T1000 (cell line): ENCODE measurements at regions not wholly inside any gene's neighbourhood (a gene's known extent, or its start where the extent isn't known, plus 50 kb on each side); places are given as distances from the start of the nearest gene placed in this dataset.
"Not testable (repeated sequence)": the region's sequence is repeated elsewhere in the genome, so short reads cannot be mapped to it uniquely, and the experiment has no call there.

Experiments
- DNase-seq: peaks from one replicate; lab custom pipeline; 2025; ENCODE audit warnings: mixed read lengths; lab: John Stamatoyannopoulos, UW

DNA sequence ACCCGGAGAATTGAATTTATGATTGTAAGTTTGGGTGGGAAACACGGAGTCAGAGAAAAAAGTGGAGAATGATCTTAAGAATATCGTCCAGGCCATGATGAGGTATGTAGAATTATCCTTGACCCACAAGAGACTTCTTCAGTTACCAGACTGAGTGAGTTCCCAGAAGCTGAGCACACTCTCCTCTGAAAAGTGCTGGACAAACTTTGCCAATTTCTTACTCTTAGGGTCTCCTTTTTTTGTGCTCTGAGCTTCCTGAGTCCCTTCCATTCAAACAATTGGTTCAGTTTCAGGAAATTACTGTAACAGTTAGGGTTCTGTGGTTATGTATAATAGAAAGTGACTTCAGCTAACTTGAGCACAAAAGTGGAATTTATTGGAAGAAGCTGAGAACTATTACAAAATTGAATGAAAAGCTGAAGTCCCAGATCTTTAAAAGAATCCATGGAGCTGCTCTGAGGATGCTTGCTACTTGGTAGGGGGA is 50.6 kb upstream of the EHBP1 start:
- DNase-seq = no peak

DNA sequence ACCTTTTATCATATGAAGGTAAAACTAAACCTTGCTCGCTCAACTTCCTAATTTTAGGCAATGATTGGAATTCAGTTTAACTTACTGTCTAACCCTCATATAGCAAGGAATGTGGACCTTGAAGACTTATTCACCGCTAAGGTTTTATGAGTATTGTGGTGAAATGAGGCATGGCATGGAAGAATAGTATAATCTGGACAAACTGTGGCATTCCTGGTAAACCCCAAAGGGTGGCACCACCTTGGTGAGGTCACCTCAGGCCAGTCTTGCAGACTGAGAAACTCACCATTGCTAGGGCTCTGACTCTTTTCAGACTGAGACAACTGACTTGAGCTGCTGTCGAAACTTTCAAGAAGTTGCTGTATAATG is 51.1 kb upstream of the EHBP1 start:
- DNase-seq = peak; percentile 27

DNA sequence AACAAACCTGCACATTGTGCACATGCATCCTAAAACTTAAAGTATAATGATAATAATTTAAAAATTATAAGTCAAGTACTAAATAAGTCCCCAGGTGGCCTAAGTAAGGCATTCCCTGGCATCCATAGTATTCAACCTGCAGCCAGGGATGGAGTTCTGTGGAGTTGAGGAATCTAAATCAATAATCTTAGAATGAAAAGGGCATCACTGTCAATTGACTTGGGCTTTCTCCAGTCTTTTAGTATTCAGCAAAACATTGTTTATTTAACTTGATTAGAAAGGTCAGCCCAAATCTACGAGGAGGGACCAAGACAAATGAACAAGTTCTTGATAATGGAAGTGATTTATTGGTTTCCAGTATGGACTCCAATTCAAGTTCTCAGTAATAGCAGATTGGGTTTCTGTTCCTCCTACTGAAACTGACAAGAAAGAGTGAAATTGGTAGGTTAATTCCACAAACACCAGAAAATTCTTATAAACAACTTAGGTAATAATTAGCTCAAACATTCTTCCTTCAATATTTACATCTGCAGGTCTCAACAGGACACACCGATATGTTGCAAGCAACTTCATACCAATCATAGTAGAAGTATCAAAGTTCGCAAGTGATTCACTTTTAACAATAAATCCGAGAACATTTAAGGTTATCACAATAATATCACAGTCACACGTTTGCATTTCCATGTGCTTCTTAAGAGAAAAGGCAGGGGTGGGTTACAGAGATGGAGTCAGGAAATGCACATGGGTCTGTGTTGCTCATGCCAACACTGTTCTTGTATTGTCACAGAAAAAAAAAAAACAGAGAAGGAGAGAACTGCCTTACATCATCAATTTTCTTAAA is 51.7 kb upstream of the EHBP1 start:
- no peak for DNase-seq

DNA sequence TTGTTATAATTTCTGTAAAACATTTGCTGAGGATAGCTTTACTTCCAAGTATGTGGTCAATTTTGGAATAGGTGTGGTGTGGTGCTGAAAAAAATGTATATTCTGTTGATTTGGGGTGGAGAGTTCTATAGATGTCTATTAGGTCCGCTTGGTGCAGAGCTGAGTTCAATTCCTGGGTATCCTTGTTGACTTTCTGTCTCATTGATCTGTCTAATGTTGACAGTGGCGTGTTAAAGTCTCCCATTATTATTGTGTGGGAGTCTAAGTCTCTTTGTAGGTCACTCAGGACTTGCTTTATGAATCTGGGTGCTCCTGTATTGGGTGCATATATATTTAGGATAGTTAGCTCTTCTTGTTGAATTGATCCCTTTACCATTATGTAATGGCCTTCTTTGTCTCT is 56.4 kb upstream of the EHBP1 start:
- DNase-seq = not testable (repeated sequence)

DNA sequence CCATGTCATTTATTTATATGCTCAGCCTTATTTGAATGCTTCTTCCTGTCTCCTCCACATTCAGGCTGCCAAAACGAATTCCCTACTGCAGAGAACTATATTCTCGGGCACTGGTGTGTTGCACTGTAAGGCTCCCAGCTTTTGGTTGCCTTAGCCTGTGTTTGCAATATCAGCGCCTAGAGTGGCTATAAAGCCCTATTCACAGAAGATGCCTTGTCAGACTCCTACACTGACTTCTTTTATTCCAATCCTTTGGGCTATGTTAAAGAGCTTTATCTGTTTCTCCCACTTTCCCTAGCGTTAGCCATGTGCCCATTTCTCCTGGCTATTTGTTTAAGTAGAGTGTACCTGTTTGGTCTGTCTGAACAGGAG is 62.4 kb upstream of the EHBP1 start:
- DNase-seq = no peak

DNA sequence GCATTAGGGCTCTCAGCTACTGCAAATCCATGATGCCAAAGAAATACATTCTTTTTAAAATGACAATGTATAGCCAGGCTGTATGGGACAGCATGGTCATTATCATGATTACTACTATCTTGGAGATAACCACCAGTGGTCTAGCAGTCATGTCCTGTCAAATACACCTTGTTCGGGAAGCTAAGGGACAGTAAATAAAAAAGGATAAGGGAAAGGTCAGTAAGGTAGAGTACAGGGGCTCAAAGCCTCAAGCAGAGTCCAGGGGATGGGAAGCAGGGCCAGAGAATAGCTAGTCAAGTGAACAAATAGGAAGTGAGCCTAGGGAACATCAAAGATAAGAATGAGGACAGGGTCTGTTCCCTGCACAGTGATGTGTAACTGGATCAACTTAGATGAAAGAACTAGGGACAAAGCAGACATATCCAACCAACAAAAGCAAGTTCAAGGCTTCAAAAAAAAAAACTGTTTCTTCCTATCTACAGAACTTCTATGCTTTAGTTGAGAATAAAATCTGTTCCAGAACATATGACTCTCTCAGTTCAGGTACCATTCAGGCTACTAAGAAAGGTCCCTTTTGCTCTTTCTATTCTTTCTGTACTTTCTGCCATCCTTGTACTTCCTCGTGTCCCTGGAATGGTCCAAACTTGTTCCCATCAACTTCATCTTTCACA is 62.9 kb upstream of the EHBP1 start:
- DNase-seq = no peak

DNA sequence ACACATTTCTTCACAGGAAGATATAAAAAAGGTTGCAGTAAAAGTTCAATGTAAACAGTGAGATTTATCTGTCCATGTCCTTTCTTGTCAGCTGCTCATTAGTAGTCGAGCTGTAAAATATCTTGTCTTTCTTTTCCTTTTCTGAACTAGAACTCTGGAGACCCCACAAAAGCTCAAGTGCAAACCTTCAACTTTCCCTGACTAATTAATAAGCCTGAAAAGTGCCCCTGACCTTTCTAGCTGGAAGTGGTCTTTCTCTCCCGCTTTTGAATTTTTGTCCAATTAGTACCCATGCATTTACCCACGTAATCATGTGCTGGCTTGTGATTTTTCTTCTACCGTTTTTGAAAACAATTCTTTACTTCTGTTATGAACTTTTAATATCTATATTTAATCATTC is 63.6 kb upstream of the EHBP1 start:
- no peak for DNase-seq

DNA sequence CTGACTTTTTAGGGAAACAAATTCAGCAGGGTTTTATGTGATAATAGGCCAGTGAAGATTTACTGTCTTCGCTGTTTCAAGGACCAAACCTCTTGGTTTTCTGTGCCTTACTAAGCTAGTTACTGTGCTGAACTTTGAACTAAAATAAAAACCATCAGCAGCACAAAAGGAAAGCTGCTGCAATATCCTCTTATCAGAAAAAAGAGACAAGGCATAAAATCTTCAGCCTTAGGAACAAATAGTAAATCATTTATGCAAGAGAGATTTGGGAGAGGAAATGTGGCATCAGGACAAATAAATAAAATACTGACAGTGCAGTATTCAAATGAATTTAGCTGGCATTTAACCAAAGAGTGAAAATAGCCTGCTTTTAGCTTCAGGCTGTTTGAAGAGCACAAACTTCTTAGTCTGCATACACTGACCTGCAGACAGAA is 64.1 kb upstream of the EHBP1 start:
- no peak for DNase-seq

DNA sequence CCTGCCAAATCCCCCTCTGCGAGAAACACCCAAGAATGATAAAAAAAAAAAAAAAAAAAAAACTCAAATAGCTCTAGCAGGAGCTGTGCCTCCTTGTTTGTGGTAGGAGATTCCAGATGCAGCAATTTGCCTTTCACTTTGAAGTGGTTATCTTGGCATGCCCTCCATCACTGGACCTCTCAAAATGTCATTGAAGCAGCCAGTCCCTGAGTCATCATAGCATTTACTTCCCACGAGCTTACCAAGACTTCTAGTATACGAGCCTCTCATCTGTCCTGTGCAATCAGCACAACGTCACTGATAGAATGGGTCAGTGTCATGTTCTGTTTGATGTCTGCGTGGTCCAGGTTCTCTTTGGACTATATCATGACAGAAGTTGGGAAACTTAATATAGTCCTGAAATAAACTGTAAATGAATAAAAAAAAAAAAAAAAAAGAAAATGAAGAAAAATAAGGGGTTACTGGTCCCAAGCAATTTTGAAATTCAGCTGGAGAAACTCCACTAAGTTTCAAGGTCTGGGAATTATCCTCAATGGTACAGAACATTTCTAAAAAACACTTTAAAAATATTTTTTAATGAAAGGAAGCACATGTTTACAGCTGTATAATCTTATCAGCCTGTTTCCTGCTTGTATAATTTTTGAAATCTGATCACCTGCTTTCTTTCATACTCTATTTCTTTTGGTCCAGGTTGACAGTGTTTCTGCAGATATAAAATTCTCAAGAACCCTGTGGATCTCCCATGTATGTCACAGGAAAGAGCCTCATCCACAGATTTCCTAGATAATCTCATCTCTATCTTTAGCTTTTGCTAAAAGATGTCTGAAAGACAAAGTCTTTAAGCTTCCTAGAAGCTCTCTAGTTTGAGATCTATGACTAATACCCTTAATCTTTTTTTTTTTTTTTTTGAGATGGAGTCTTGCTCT is 74.1 kb upstream of the EHBP1 start:
- no peak for DNase-seq

DNA sequence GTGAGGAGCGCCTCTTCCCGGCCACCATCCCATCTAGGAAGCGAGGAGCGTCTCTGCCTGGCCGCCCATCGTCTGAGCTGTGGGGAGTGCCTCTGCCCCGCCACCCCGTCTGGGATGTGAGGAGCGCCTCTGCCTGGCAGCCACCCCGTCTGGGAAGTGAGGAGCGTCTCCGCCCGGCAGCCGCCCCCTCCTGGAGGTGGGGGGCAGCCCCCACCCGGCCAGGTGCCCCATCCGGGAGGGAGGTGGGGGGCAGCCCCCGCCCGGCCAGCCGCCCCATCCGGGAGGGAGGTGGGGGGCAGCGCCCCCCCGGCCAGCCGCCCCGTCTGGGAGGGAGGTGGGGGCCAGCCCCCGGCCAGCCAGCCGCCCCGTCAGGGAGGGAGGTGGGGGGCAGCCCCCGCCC is 75.3 kb upstream of the EHBP1 start:
- not testable (repeated sequence) for DNase-seq

DNA sequence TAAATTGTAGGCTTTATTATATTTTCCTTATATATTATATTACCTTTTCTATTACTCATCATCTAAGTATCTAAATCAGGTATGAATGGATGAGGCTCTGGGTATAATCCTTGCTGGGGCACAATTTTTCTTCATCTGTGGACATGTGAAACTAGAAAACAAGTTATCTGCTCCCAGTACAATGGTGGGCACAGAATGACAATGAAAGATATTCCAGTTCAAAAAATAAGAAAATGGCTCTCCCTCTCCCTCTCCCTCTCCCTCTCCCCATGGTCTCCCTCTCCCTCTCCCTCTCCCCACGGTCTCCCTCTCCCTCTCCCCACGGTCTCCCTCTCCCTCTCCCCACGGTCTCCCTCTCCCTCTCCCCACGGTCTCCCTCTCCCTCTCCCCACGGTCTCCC is 76.2 kb upstream of the EHBP1 start:
- not testable (repeated sequence) for DNase-seq

DNA sequence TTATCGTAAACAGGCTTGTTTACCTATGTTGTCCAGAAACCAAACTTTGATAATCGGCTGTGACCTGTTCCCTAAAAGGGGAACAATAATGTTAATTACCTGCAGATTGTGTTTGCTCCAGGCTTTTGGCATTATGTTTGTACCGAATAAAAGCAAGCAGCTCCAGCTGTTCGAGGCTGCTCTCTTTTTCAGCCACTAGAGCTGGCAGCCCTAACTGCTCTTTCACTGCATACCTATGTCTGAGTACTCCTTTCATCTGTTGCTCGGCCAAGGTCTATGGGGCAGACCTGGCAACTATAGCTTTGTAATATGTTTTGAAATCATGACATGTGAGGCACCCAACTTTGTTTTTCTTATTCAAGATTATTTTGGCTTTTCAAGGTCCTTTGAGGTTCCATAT is 77.8 kb upstream of the EHBP1 start:
- DNase-seq = no peak

DNA sequence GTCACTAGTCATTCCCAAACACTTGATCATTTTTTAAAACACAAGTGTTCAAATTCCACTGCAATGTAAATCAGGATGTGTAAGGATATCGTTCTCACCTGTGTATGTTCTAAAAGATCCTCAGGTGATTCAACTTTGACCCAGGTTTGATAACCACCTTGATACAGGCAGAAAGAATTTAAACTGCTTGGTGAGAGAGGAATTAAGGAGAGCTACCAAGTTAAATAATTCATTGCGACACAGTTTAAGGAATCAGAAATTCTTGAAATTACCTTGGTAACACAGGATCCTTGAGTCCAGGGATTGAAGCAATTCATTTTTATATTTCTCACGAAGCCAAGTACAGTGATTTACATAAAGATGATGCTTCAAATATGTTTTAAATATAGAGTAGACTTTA is 80.7 kb upstream of the EHBP1 start:
- DNase-seq = no peak

DNA sequence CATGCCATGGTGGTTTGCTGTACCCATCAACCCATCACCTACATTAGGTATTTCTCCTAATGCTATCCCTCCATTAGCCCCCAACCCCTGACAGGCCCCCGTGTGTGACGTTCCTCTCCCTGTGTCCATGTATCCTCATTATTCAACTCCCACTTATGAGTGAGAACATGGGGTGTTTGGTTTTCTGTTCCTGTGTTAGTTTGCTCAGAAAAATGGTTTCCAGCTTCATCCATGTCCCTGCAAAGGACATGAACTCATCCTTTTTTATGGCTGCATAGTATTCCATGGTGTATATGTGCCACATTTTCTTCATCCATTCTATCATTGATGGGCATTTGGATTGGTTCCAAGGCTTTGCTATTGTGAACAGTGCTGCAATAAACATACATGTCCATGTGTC is 89.0 kb upstream of the EHBP1 start:
- not testable (repeated sequence) for DNase-seq

DNA sequence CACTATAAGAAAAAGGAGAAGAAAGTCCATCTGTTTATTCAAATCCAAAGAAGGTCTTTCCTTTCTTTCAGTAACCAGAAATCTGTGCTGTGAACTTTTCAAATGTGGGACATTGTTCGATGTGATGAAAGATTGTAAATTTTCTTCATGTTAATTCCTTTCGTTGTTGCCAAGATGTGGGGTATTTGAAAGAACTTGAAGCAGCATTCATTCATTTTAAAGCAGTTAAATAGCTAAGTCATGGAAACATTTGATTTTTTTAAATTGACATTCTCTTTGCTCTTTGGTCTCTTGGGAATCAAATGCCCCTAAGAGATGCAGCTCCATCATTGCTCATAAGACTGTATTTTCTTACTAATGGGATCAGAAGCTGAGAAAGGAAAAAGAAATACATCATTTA is 93.7 kb upstream of the EHBP1 start:
- DNase-seq = no peak

DNA sequence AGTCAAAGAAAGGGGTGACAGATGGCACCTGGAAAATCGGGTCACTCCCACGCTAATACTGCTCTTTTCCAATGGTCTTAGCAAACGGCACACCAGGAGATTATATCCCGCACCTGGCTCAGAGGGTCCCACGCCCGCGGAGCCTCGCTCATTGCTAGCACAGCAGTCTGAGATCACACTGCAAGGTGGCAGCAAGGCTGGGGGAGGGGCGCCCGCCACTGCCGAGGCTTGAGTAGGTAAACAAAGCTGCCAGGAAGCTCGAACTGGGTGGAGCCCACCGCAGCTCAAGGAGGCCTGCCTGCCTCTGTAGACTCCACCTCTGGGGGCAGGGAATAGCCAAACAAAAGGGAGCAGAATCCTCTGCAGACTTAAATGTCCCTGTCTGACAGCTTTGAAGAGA is 99.5 kb upstream of the TMEM17 start:
- DNase-seq = not testable (repeated sequence)

DNA sequence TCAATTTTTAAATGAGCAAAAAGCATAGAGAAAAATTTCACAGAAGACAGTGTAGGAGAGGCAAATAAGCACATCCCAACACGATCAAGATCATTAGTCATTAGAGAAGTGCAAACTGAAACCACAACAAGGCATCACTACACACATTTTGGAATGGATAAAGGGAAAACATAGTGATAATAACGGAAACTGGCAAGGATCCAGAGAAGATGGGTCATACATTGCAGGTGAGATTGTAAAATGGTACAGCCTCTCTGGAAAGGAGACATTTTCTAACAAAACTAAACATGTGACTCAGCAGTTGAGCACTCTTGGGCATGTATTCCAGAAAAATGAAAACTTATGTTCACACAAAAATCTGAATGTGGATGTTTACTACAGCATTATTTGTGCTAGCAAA is 98.3 kb upstream of the TMEM17 start:
- no peak for DNase-seq

DNA sequence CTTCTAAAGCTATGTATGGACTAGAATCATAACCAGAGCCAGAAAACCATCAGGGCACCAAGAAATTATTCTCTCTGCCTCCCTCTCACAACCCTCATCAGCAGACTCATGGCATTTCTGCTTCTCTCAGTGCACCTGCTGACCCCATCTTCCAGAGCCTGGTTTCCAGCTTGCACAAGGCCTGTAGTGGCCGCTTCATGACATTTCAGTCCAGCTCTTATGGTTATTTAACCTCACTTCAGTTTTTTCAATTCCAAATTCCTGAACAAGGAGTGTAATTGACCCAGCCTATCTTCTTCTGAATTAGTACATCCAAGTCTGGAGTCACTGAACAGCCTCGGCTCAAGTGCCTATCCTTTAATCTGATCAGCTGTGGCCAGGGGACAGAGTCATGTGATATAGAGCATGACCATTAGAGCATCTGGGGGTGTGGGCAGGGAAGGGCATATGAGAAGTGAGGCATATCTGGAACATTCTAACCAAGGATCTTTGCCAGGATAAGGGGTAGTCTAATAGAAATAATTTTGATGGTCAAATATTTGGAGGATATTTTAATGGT is 97.2 kb upstream of the TMEM17 start:
- DNase-seq = no peak

DNA sequence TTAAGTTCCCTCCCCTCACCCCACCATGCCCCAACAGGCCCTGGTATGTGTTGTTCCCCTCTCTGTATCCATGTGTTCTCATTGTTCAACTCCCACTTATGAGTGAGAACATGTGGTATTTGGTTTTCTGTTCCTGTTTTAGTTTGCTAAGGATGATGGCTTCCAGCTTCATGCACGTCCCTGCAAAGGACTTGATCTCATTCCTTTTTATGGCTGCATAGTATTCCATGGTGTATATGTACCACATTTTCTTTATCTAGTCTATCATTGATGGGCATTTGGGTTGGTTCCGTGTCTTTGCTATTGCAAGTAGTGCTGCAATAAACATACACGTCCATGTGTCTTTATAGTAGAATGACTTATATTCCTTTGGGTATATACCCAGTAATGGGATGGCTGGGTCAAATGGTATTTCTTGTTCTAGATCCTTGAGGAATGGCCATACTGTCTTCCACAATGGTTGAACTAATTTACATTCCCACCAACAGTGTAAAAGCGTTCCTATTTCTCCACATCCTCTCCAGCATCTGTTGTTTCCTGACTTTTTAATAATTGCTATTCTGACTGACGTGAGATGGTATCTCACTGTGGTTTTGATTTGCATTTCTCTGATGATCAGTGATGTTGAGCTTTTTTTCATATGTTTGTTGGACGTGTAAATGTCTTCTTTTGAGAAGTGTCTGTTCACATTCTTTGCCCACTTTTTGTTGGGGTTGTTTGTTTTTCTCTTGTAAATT is 93.8 kb upstream of the TMEM17 start:
- not testable (repeated sequence) for DNase-seq

DNA sequence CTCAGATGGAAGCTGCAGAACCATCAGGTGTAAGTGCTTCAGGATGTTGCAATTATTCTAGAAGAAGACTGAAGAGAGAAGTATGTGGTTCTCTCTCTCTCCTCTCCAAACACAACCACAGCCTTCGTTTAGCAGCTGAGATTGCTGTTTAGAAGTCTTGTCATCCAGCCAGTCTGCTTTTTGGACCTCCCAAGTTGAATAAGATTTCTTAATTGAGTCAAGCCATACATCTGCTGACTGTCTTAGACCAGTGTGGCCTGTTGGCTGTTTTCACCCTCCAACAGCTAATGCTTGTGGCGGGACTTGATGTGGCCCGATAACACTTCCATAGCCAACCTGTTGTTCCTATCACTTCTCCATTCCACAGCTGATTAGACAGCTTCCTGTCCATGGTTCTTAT is 91.3 kb upstream of the TMEM17 start:
- no peak for DNase-seq
